A204.1 (cell line): ENCODE measurements at regions not wholly inside any gene's neighbourhood (a gene's known extent, or its start where the extent isn't known, plus 50 kb on each side); places are given as distances from the start of the nearest gene placed in this dataset.
A peak's percentile ranks its signal among the peaks of the same experiment; 100 is the strongest.

Source experiments
- FAIRE-seq: peaks from 2 replicates; lab custom pipeline; 2012; peaks lifted over from hg19 to GRCh38; lab: Jason Lieb, UNC

DNA sequence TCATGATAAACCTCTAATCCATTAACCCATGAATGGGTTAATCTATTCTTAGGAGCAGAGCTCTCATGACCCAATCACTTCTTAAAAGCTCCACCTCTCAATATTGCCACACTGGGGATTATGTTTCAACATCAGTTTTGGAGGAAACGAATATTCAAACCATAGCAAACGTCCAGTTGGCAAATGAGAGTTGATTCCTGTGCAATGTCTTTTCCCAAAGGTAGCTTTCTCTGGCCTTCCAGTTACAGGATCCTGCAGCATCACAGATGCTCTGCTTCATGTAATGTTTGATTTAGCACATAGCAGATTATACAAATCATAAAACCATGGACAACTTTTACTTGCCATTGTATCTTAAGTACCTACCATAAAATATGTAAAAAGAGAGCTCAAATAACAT, 481.0 kb downstream of the TNS1 start:
- FAIRE-seq, result no peak

- FAIRE-seq, result no peak
Measured at GRCh38 chr2:217520356-217521010, 482.3 kb downstream of the TNS1 start.

DNA sequence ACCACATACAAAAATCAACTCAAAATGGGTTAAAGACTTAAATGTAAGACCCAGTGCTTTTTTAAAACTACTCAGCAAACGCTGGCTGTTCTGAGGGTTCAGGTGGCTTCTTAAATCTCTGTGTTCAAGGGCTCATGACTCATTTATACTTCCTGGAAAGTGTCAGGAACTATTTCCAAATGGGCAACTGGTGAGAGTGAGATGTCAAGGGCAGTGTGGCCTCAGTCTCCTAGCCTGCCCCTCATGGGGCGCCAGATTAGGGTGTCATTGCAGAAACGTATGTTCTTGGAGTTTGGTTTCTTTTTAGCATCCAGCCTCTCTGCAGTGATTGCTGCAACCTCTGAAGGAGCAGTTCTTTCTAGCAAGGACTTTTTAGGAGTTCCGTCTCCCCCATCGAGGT, 485.4 kb downstream of the TNS1 start:
- no peak for FAIRE-seq

- FAIRE-seq, result no peak
Measured at GRCh38 chr2:217515615-217516309, 487.0 kb downstream of the TNS1 start.

GRCh38 chr2:217513258-217513657, 489.5 kb downstream of the TNS1 start:
- FAIRE-seq, result no peak

- FAIRE-seq, result no peak
Measured at GRCh38 chr2:217512728-217513127, 490.1 kb downstream of the TNS1 start.

DNA sequence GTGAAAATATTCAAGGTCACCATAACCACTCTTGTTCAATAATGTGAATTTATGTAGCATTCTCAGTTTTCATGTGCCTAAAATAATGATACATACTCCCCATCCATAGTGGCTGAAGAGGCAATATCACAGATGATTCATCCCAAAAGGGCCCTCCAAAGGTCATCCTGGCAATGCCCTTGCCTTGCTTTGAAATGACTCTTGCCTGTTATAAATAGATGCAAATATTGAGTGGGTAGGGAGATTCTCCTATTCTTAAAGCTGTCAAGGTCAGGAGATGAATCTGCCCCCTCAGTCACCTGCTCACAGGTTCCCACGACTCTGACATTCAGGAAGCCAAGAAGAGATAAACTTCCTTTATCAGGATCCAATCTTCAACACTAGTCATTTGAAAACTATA, 490.5 kb downstream of the TNS1 start:
- FAIRE-seq, result no peak

GRCh38 chr2:217511850-217512249, 490.9 kb downstream of the TNS1 start:
- FAIRE-seq, result no peak

- peak; percentile 90 for FAIRE-seq
Measured at GRCh38 chr2:217510771-217511291, 492.0 kb downstream of the TNS1 start.

DNA sequence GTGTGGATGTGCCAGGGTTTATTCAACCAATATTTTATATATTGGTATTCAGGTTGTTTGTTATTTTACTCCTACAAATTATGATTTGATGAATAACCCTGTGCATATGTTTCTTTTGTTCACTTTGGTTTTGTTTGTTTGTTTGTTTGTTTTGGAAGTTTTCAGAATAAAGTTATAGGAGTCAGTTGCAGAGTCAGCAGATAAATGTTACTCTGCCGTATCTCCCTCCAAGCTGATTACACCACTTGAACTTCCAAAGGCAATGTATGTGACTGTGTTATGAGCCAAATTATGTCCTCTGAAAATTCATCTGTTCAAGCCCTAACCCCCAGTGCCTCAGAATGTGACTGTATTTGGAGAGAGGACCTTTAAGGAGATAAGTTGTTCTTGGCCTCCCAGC, 497.5 kb downstream of the TNS1 start:
- no peak for FAIRE-seq

- no peak for FAIRE-seq
Measured at GRCh38 chr2:217501887-217502286, 500.9 kb downstream of the TNS1 start.

GRCh38 chr2:217497843-217498377, 504.9 kb downstream of the TNS1 start:
- no peak for FAIRE-seq

DNA sequence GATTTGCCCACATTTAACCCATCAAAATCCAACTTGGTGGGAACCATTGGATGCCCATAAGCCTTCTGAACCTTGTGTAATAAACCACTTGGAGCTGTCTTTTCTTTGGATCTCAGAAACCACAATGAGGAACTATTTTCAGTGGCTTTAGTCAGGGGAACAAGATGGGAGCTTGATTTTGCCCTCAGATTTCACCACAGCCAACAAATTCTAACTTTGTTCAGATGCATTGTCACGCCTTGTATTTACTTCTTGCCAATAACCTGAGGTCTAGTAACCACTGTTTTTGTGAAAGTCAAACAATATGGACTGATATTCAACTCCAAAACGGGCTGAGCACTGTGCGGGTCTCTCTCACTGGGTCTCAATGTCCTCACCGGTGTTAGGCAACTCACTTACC, 508.2 kb downstream of the TNS1 start:
- no peak for FAIRE-seq

GRCh38 chr2:217491271-217491670, 511.5 kb downstream of the TNS1 start:
- FAIRE-seq, result no peak

DNA sequence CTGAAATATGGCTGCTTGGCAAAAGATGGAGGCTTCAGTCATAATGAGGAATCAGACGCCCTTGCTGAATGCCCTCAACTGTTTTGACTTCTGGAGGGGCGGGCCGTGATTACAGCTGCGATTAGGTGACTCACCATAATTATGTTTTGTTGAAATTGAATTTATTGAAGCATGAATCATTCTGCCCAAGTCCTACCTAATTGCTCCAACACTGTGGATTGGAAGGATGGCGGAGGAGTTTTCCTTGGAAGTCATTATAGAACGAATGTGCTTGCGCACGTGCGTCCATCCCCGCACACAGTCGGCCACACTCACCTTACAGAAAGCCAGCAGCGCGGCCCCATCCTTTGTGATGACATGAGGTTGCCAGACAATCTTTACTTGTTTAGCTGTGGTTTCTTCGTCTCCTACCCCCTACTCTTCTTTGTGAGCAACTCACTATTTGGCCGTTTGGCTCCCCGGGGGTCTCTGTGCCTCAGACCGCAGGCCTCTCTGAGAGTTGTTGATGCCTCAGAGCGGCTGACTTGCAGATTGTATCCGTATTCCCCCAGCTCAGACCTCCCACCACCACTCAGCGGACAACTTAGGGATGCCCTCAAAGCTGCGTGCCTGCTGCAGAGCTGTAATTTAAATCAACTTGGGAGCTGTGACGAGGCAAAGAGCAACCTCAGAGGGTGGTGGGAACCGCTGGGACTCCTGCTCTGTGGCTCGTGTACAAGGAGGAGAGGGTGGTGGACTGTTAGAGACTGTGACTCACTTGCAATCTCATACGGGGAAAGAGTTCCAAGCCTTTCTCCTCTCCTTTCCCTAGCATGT, 513.4 kb downstream of the TNS1 start:
- FAIRE-seq, result no peak

DNA sequence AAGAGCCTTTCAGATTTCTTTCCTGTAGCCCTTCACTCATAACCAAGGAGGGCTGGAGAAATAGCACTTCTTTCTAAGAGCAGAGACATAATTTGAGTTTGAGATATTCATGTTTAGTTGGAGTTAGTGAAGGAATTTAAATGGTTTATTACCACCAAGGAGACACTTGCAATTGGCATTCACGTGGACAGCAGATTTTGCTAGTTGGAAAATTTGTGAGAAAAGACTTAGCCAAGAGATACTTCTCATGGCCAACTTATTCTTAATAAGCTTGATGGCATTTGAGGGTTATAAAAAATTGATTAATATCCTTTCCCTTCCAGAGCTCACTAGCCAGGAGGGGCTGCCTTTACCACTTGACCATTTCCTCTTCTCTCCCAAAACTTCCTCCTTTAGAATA, 518.7 kb downstream of the TNS1 start:
- FAIRE-seq, result no peak

GRCh38 chr2:217482056-217482710, 520.6 kb downstream of the TNS1 start:
- no peak for FAIRE-seq

DNA sequence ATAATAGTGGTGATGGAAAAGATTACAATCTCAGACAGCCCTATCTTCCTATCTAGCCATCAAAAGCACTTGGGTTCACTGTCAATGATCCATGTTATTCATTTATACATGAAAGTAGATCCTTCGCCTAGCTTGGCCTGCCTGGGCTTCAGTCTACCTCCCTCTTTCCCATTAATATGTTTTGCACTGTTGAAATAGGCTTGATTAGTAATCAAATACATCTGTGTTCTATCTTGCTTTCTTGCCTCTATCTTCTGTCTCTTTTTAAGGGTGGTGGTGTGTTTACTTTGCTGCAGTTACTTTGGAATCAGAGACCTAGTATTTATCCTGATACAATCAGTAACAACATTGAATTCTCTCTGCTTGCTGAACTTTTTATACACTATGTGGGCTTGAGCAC, 521.2 kb downstream of the TNS1 start:
- FAIRE-seq, result no peak

- FAIRE-seq, result no peak
Measured at GRCh38 chr2:217479566-217479965, 523.2 kb downstream of the TNS1 start.

DNA sequence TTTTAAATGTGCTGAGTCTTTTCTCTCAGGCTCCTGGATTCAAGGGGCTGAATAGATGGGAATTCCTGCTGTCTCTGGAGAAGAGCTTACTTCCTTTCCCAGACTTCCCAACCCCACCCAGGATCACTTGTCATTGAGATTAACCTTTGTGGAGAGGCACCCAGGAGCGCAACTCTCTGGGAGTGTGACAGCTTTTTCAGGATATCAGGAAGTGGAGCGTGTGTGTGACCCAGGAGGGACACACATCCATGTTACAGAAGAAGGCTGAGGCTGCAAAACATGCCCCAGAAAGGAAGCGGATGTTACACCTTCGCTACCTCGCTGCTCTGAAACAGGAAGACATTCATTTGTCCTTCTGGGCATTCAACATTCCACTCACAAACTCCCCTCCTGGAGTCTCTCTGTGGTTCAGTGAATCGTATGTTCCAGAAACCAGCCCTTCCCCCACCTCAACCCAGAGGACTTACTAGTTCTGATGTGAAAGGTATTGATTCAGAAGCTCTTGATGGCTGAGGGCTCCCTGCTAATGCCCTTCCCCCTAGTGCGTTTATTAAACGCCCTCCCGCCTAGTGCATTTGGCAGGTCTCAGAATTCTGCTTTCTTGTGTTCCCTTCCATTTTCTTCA, 523.9 kb downstream of the TNS1 start:
- FAIRE-seq, result no peak

- no peak for FAIRE-seq
Measured at GRCh38 chr2:217477583-217477982, 525.2 kb downstream of the TNS1 start.

- FAIRE-seq, result no peak
Measured at GRCh38 chr2:217475791-217476190, 527.0 kb downstream of the TNS1 start.
